Colonic mucosa (tissue), 4 donors: ENCODE measurements at regions not wholly inside any gene's neighbourhood (a gene's known extent, or its start where the extent isn't known, plus 50 kb on each side); places are given as distances from the start of the nearest gene placed in this dataset.

Experiments used
- DNase-seq: peaks from one replicate; pipeline ENCODE4 v3.0.0-alpha.2; 2020
- H3K27ac ChIP-seq: fragments of 200-600 bp; one replicate; pipeline ENCODE4 v1.8.0; 2021
- H3K27me3 ChIP-seq: fragments of 200-600 bp; one replicate; pipeline ENCODE4 v1.8.0; 2021
- H3K36me3 ChIP-seq: fragments of 200-600 bp; one replicate; pipeline ENCODE4 v1.8.0; 2021
- H3K4me1 ChIP-seq: fragments of 200-600 bp; one replicate; pipeline ENCODE4 v1.8.0; 2021; ENCODE audit warnings: mild to moderate bottlenecking
- H3K4me3 ChIP-seq: fragments of 200-600 bp; one replicate; pipeline ENCODE4 v1.8.0; 2021
- H3K9ac ChIP-seq, 2 donors: one replicate each; pipeline ENCODE4 v1.7.0; 2013; ENCODE audit warnings: control low read depth in 2 of 2, low read depth in 2 of 2, low read length in 2 of 2
- H3K9me3 ChIP-seq: fragments of 200-600 bp; one replicate; pipeline ENCODE4 v1.8.0; 2021
- CTCF ChIP-seq: fragments of 200-600 bp; IDR thresholded peaks from one replicate; pipeline ENCODE4 v1.8.0; 2022; ENCODE audit warnings: antibody characterized with exemption, mild to moderate bottlenecking
- intact Hi-C: fragments of 100-400 bp; cut with DNase I; formaldehyde crosslinking; loops from one replicate; pipeline ENCODE4 v1.14.1; 2022
- donor health status: healthy.
- donor health status: DM: no; HTN: no; CAD: no.
- donor health status: DM: no; HTN: no; CAD: no.

GRCh38 chr12:124642105-124642504 is 74.7 kb upstream of the NCOR2 start:
- no peaks in the 10 kb centered on the region for H3K9me3 ChIP-seq
- no peaks in the 10 kb centered on the region for H3K27me3 ChIP-seq
- DNase-seq: no peak
- TF ChIP-seq CTCF: no peak
- intact Hi-C loops: no loop called here
- H3K4me3 ChIP-seq: no peak overlapping the region
- H3K27ac ChIP-seq: no peak overlapping the region
- no peaks in the 10 kb centered on the region for H3K4me1 ChIP-seq
- no peak overlapping the region for H3K9ac ChIP-seq
- H3K36me3 ChIP-seq: no peaks in the 10 kb centered on the region

GRCh38 chr12:124641591-124641990 is 74.2 kb upstream of the NCOR2 start:
- Histone ChIP-seq H3K4me3 (no peak overlapping the region), H3K36me3 (no peaks in the 10 kb centered on the region), H3K27me3 (no peaks in the 10 kb centered on the region), H3K27ac (no peak overlapping the region), H3K9ac (no peak overlapping the region), H3K4me1 (peaks cover 3% of the 10 kb centered on the region), H3K9me3 (no peaks in the 10 kb centered on the region)
- TF ChIP-seq CTCF: no peak
- intact Hi-C loops: no loop called here
- no peak for DNase-seq

- Histone ChIP-seq H3K36me3 (no peaks in the 10 kb centered on the region), H3K9ac (no peak overlapping the region), H3K27ac (no peak overlapping the region), H3K27me3 (no peaks in the 10 kb centered on the region), H3K4me1 (peaks cover 5% of the 10 kb centered on the region), H3K9me3 (no peaks in the 10 kb centered on the region), H3K4me3 (no peak overlapping the region)
- no peak for TF ChIP-seq CTCF
- intact Hi-C loops: no loop called here
- DNase-seq: no peak
Measured at GRCh38 chr12:124640056-124640455, 72.6 kb upstream of the NCOR2 start.

- no peak for TF ChIP-seq CTCF
Measured at GRCh38 chr12:124639122-124639806, 71.9 kb upstream of the NCOR2 start.

GRCh38 chr12:124637581-124637981 is 70.2 kb upstream of the NCOR2 start:
- intact Hi-C loops: no loop called here
- Histone ChIP-seq H3K9ac (no peak overlapping the region), H3K27ac (no peak overlapping the region)

More at GRCh38 chr12:124639122-124639806, 71.9 kb upstream of the NCOR2 start:
- Histone ChIP-seq H3K4me3 (no peak overlapping the region), H3K9me3 (no peaks in the 10 kb centered on the region), H3K36me3 (no peaks in the 10 kb centered on the region), H3K27me3 (no peaks in the 10 kb centered on the region), H3K9ac (no peak overlapping the region), H3K27ac (no peak overlapping the region), H3K4me1 (peaks cover 5% of the 10 kb centered on the region)
- DNase-seq: no peak
- intact Hi-C loops: no loop called here

More at GRCh38 chr12:124637581-124637981, 70.2 kb upstream of the NCOR2 start:
- no peak for DNase-seq
- H3K4me3 ChIP-seq: no peak overlapping the region
- no peaks in the 10 kb centered on the region for H3K27me3 ChIP-seq
- no peaks in the 10 kb centered on the region for H3K36me3 ChIP-seq
- H3K4me1 ChIP-seq: peaks cover 5% of the 10 kb centered on the region
- no peaks in the 10 kb centered on the region for H3K9me3 ChIP-seq
- TF ChIP-seq CTCF: no peak
